ENCODE measurements at regions not wholly inside any gene's neighbourhood (a gene's known extent, or its start where the extent isn't known, plus 50 kb on each side); places are given as distances from the start of the nearest gene placed in this dataset.

- DNase-seq, result no peak
These were observed 307.3 kb upstream of the MPDZ start for GRCh38 chr9:13586587-13587374.

DNA sequence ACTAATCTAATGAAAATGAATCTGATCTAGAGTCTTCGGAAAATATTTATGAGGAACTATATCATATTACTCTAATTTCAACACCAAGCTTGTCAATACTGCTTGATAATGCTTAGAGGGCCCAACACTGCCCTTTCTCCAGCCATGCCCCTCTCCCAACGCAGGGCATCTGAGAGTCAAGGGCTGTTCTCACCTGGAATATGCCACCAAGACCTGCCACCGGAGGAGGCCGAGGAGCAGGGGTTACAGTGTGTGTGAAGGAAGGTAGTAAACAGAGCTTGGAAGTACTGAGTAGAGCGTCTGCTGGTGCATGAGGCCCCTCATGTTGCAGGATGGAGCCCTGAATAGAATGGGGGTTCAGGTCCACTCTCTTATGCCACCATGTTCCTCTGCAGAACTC lies 301.3 kb upstream of the MPDZ start:
- DNase-seq, result no peak

DNA sequence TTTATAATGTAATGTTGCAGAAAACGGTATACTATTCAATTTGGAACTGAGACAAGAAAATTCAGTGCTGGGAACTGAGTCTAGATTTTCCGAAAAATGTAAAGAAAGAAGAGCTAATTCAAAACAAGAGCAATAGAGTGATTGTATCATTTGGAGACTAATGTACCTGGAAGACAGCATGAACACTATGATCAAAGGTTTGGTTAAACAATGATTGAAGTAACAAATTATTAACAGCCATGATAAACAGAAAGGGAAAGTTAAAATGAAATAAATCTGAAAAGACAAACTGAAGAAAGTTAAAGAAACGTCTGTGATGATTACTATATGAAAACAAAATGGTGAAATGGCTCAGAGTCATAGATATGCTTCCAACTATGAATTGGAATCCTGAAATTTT lies 300.6 kb upstream of the MPDZ start:
- no peak for DNase-seq

- no peak for DNase-seq
These were observed 296.6 kb upstream of the MPDZ start for GRCh38 chr9:13576101-13576500.

DNA sequence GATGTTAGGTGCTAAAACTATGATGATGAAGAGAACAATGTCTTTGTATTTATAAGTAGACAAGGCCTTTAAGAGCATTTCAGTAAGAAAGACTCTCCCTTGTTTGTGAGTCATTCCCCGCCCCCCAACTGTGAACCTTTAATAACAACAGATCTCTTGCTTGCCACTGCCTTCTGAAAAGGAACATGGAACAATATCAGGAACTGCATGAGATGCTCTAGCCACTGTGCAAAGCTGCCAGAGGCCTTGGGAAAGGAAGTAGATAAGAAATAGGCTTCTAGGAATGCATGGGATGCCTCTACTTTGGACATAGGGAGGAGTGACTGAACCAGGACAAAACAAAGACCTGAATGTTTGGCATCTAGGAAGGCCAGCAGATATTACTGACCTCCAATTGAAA lies 296.1 kb upstream of the MPDZ start:
- DNase-seq, result no peak

GRCh38 chr9:13570068-13570974 lies 290.8 kb upstream of the MPDZ start:
- DNase-seq, result no peak

DNA sequence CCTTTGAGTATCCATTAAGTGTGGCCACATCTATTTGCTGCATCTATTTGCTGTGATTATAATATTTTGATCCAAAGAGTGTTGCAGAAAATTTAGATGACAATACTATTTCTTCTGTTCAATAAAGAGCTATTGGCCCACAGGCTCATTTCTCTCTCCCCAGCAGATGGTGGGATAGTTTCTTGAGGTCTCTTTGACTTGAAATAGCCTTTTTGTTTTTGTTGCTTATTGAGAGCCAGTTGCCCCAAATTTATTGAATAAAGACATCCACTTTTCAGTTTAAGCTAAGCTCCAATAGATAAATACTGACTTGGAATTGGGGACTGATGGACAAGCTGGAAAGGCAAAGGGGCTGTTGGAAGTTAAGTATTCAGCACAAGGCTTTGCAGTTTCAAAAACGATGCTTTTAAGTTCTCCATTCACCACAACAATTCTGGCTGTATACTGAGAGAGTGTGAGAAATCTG lies 290.1 kb upstream of the MPDZ start:
- DNase-seq, result no peak

GRCh38 chr9:13568841-13569601 lies 289.5 kb upstream of the MPDZ start:
- no peak for DNase-seq

DNA sequence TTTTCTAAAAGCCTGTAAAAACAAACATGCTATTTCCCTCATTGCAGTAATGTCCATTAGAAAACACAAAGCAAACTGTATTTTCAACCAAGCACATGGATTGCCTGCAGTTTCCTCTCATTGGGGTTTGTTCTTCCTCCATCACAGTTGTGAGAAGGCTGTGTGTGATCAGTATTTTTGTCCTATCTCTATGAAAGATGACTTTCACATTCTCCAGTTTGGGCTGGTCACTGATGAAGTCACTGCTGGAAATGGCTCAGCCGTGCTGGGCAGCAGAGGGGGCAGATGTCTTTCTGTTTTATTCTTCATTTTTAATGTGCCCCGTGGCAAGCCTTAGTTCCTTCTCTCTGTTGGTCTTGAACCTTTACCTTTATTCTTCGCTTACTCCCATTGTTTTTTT lies 288.9 kb upstream of the MPDZ start:
- DNase-seq, result no peak

GRCh38 chr9:13567833-13568232 lies 288.3 kb upstream of the MPDZ start:
- no peak for DNase-seq

- DNase-seq, result no peak
These were observed 278.3 kb upstream of the MPDZ start for GRCh38 chr9:13557746-13558145.

DNA sequence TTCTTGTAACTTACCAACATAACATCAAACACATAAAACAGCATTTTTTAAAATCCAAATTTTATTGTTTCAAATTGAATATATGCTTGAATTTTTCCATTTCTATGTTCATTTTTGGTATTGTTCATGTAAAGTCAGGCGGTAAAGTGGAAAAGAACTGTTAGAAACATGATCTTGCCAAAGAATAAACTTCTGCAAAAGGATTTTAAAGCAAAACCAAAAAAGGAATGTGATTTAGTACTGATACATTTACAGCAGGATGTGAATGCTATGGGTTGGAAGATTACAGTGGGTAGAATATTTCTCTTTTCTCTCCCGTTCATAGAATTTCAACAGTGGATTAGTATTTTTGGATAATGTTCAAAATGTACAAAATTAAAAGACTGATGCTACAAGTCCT lies 277.2 kb upstream of the MPDZ start:
- no peak for DNase-seq

GRCh38 chr9:13555989-13556500 lies 276.6 kb upstream of the MPDZ start:
- no peak for DNase-seq

DNA sequence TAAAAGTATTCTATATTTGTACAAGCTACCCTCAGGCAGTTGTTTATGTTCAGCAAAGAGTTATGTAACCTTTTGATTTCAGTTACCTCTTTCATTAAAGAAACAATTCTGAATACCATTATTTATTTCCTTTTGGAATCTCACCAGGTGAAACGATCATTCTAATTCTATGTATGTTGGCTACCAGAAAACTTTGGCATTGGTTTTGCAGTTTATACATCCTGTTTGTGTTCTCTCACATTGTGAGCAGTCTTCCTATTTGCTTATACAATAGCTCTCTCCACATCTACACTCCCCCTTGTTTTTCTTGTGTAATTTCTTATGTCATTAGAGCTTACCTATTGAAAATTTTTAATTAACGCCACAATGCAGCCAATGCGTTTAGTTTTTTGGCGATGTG lies 276.0 kb upstream of the MPDZ start:
- no peak for DNase-seq

DNA sequence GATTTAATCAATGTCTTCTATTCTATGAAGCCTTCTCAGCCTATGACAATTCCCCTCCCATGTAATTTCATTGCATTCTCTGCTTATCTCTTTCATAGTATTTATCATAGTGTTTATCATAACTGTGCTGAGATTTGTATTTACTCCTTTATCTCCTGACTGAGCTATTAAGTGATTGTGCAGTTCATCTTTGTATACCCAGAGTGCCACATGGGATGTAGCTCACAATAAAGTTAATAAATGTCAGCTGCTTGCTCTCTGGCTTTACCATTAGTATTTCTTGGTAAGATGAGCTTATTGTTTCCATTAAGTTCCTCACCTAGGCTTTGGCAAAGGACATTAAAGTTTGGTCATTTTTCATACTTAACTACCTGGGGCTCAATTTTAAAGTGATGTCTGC lies 275.1 kb upstream of the MPDZ start:
- DNase-seq, result no peak

DNA sequence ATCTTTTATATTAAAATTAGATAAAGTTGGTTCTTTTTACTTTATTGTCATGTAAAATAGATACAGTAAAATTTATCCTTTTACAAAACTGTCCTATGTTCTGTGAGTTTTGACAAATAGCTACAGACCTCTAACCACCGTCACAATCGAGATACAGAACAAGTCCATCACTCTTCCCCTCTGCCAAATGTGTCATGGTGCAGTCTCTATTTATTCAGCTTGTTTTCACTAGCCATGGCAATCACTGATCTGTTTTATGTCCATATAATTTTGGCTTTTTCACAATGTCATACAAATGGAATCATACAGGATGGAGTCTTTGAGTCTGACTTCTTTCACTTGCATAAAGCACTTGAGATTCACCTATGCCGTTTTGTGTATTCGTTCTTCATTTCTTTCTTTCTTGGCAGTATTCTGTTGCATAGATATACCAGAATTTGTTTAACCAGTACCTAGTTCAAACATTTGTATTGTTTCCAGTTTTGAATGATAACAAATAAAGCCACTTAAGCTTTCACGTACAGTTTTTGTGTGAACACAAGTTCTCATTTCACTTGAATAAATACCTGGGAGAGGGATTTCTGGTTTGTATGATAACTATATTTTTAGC lies 273.2 kb upstream of the MPDZ start:
- no peak for DNase-seq

GRCh38 chr9:13550519-13550918 lies 271.0 kb upstream of the MPDZ start:
- no peak for DNase-seq

DNA sequence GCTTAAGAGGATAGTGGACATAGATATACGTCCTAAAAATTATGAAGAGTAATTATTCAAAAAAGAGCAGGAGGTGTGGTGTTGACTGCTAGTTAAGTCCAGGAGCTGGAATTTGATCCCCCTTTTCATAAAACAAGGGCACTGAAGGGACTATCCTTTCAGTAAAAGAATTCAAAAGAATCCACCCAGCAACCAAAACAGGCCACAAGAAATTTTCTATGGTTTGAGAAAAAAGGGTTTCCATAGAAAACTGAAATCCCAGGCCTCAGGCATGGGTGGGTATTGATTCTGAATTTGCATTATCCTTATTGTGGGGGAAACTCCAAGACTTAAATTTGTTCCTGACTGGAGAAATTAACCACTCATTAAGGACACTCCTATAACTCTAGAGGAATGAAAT lies 269.0 kb upstream of the MPDZ start:
- no peak for DNase-seq

DNA sequence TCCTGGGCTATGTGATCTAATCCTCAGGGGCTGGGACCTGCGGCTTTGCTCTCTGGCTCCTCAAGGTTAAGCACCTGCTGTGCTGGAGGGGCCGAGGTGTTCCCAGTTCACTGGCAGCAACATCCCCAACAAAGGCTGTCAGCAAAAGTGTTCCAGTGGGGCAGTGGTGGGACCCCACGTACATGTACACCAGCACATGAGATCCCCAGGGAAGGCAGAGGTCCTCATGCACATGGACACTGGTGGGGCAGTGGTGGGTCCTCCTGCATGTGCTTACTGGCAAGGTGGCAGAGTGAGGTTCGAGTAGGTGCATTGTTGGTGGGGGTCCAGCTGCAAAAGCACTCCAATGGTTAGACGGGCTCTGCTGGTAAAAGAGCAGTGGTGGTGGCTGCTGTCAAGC lies 255.6 kb upstream of the MPDZ start:
- DNase-seq, result no peak

- no peak for DNase-seq
These were observed 254.5 kb upstream of the MPDZ start for GRCh38 chr9:13534006-13534405.

- DNase-seq, result no peak
These were observed 252.9 kb upstream of the MPDZ start for GRCh38 chr9:13532407-13532806.

DNA sequence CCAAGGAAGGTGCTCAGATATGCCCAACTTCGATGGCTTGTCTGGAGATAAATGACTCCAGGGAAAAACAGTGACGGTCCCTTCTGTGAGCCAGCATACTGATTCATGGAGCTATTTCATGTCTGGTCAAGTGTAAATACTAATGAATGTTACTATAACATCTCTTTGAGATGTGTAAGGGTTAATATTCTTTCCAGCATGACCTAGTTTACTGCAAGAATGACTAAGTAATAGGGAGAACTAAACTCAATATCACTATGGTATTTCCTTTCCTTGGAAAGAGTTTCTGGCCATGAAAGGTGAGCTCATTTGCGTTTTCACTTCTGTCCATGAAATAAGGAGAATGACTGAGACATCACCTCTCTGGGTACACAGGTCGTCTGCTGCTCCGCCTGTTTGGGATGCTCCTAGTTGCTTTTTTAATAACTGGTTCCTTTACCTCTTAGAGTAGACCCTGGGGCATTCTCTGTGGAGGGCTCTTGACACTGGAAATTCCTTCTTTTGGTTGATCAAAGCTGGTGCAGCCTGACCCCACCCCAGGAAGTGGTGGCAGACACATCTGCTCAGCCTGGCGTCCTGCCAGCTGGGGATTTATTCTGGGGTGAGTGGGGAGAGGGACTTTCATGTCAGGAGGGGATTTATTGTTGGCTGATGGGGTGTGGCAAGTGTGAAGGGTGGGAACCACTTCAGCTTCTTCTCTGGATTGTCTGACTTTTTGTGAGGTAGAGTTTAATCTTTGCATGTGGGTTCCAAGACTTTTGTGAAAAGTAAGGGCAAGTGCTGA lies 250.0 kb upstream of the MPDZ start:
- DNase-seq, result no peak

All from T1000 (cell line).